ENCODE measurements at regions not wholly inside any gene's neighbourhood (a gene's known extent, or its start where the extent isn't known, plus 50 kb on each side); places are given as distances from the start of the nearest gene placed in this dataset.

- no peak for TF ChIP-seq EZH2 (IDR thresholded peaks at IDR 0.05; ENCODE audit: borderline replicate concordance, insufficient read depth, low read depth, low read length, poor library complexity, severe bottlenecking)
- TF ChIP-seq CTCF (IDR thresholded peaks at IDR 0.05), result no peak
These were observed 143.6 kb upstream of the ZCCHC13 start for GRCh38 chrX:74160358-74160757.
